Ramos (cell line): ENCODE measurements at regions not wholly inside any gene's neighbourhood (a gene's known extent, or its start where the extent isn't known, plus 50 kb on each side); places are given as distances from the start of the nearest gene placed in this dataset.

Experiments used
- in situ Hi-C: fragments of 300-500 bp; cut with MboI; formaldehyde crosslinking; loops from one replicate; pipeline ENCODE4 v1.14.3; 2022; ENCODE audit warnings: low sequenced_read_pairs; ENCODE audit not compliant: unreplicated experiment

DNA sequence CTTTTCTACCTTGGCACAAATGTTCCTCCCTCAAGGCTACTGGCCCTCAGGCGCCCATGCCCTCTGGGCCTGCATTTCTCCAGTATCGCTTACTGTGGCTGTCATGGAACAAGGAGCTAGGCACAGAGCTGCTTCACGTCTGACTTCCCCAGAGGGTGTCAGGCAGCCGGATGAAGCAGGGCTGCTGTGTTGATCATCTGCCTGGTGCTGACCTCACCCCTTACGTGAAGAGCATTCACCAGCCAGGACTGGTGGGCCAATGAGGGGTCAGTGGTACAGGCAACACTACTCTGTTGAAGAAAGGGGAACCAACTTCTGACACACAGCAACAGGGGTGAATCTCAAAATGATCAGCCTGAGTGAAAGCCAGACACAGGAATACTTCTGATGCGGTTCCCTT lies 215.5 kb upstream of the GALNT2 start:
- in situ Hi-C loops = loop anchor here (25.0 kb wide), 1 partner anchor 311 kb away; no protein-coding TSS in a partner anchor

GRCh38 chr1:229853751-229854150 lies 213.3 kb upstream of the GALNT2 start:
- in situ Hi-C loops = loop anchor here (25.0 kb wide), 1 partner anchor 309 kb away; no protein-coding TSS in a partner anchor

GRCh38 chr1:229854620-229855019 lies 212.4 kb upstream of the GALNT2 start:
- in situ Hi-C loops = loop anchor here (25.0 kb wide), 1 partner anchor 308 kb away; no protein-coding TSS in a partner anchor

- in situ Hi-C loops = loop anchor here (25.0 kb wide), 1 partner anchor 306 kb away; no protein-coding TSS in a partner anchor
Measured at GRCh38 chr1:229856009-229856650, 210.9 kb upstream of the GALNT2 start.

GRCh38 chr1:229857585-229857984 lies 209.5 kb upstream of the GALNT2 start:
- in situ Hi-C loops = loop anchor here (25.0 kb wide), 1 partner anchor 305 kb away; no protein-coding TSS in a partner anchor

DNA sequence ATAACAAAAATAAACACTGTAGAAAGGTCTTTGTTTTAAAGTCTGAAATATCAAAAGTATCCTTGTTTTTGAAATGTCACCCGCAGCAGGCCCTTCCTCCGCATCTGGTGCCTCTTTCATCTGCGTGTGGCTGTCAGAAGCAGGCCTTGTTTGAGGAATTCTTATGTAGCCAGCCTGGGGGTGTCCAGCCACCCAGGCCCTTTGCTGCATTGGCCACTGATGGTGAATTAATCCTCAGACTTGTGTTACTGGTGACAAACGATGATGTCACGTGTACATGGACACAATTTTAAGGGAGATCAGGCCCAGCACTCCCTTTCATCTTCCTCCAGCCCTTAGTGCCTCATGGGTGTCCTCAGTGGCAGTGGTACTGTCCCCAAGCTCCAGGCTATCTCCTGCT lies 208.0 kb upstream of the GALNT2 start:
- in situ Hi-C loops = loop anchor here (25.0 kb wide), 1 partner anchor 303 kb away; no protein-coding TSS in a partner anchor

DNA sequence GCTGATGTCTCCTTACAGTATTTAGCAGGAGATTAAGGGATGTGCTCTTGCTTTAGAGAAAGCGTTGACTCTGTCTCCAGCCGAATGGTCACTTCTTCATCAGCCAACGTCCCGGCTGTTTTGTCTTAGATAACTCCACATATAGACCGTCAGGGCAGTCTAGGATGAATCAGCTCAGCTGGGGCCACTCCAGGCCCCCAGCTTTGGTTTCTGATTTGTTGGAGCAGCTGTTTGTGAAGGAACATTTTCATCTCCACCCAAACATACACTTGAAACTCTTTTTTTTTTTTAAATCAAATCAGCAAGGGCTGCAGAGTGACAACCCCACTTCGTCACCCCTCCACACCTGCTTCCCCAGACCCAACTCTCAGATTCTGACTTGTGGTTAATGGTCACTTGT lies 206.1 kb upstream of the GALNT2 start:
- in situ Hi-C loops = loop anchor here (25.0 kb wide), 1 partner anchor 301 kb away; no protein-coding TSS in a partner anchor

- in situ Hi-C loops = loop anchor here (25.0 kb wide), 1 partner anchor 300 kb away; no protein-coding TSS in a partner anchor
Measured at GRCh38 chr1:229862017-229862774, 204.8 kb upstream of the GALNT2 start.

DNA sequence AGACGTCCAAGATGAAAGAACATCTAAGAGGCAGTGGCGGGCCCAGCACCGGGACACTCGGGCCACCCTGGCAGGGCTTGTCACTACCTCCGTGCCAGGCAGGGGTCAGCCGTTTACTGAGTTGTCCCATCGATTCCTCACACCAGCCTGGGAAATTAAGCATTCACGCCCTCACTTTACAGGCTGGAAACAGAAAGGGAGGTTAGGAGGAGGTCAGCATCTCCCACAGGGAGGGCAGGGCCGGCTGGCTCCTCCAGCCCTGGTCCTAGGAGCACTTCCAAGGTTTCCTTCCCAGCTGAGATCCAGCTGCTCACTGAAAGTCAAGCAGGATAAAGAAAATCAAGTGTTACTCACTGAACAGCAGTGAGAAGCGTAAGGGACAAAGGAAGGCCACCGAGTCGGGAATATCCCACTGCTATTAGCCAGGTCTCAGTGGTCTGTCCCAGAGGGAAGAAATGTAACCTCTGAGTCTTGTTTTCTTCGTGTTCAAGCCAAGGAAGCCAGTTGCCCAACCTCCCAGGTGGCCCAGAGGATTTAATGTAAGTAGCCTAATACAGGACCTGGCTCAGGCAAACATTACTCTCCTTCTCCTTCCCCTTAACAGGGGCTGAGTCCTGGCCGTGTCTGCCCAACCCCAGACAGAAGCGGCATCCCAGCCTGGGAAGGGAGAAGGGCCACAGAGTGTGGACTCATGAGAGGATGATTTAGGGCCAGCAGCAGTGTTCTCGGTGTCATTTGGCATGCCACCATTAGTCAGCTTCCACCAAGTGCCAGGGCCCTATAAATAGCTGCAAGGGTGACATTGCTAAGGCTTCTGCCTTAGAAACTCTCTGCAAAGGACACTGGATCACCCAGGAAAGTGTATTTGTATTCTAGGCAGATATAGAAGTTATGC lies 203.1 kb upstream of the GALNT2 start:
- in situ Hi-C loops = loop anchor here (25.0 kb wide), 1 partner anchor 298 kb away; no protein-coding TSS in a partner anchor

DNA sequence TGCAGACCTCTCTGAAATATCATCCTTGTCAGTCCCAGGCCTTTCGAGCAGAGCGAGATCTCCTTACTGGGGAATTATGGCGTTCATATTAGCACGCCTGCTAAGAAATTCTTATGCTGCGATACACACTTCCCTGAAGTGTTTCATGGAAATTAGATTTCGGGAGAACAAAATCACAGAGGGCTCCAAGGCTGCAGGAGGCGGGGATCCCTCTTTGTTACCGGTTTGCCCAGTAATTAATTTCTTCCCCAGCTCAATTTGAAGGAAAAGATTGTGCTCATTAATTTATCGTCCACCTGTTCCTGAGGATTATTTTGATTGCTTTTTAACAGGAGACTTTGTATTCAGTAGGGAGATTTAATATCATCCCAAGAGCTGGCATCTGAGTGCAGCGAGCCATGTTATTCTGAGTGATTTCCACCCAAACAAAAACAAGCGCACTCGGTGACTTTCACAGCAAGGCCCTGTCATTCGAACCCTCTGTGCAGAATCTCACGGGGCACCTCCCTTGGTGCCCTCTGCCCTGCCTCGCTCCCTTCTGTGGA lies 202.3 kb upstream of the GALNT2 start:
- in situ Hi-C loops = loop anchor here (25.0 kb wide), 1 partner anchor 298 kb away; no protein-coding TSS in a partner anchor

DNA sequence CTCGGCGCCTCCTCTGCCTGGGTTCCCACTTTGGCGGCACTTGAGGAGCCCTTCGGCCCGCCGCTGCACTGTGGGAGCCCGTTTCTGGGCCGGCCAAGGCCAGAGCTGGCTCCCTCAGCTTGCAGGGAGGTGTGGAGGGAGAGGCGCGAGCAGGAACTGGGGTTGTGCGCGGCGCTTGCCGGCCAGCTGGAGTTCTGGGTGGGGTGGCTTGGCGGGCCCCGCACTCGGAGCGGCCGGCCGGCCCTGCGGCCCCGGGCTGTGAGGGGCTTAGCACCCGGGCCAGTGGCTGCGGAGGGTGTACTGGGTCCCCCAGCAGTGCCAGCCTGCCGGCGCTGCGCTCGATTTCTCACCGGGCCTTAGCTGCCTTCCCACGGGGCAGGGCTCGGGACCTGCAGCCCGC lies 201.7 kb upstream of the GALNT2 start:
- in situ Hi-C loops = loop anchor here (25.0 kb wide), 1 partner anchor 297 kb away; no protein-coding TSS in a partner anchor

DNA sequence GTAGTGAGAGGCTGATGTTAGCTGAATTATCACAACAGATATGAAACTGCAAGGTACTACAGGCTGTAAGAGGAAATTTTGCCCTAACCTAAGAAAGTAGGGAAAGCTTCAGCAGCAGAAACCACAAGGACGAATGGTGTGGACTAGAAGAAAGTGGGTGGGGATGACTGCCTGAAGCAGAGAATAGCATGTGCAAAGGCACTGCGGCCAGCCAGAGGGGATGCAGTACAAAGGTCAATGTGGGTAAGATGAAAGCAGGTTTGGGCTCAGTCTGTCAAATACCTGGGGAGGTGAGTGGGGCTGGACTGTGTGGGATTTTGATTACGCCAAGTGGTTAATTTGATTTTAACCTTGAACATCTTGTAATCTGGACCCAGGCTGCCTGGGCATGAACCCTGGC lies 199.3 kb upstream of the GALNT2 start:
- in situ Hi-C loops = loop anchor here (25.0 kb wide), 1 partner anchor 295 kb away; no protein-coding TSS in a partner anchor

DNA sequence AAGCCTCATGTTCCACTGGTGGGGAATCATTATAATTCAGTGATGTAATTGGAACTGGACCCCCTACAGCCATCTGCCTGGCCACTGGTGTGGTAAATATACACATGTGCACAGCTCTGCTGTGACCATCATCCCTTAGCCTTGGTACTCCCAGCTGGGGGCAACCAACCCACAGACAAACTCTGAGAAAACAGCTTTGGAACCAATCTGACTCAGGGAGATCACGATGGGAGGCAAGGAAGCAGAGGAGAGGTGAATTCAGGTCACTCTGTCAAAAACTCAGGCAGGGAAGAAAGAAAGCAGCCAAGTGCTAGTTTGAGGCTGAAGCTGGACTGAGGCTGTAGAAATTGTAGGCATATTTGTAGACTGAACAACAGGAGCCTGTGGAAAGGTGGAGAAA lies 197.8 kb upstream of the GALNT2 start:
- in situ Hi-C loops = loop anchor here (25.0 kb wide), 1 partner anchor 293 kb away; no protein-coding TSS in a partner anchor

- in situ Hi-C loops = loop anchor here (25.0 kb wide), 1 partner anchor 293 kb away; no protein-coding TSS in a partner anchor
Measured at GRCh38 chr1:229869687-229870086, 197.4 kb upstream of the GALNT2 start.

DNA sequence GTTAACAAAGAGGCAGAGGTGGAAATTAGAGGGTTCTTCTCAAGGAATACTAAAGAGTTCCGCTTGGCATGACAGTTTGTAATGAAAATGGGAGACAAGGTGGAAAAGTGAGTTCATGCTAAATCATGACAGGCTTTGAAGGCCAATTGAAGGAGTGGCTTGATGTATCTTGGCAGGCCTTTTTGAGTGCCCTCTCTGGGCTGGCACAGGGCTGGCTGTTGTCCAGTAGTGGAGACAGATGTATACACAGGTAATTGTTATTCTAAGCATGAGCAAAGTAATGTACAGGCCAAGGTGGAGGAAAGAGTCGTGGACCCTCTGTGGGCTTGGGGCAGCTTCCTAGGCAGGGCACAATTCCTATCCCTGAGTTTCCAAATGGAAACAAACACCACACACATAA lies 196.7 kb upstream of the GALNT2 start:
- in situ Hi-C loops = loop anchor here (25.0 kb wide), 1 partner anchor 292 kb away; no protein-coding TSS in a partner anchor

GRCh38 chr1:229871078-229871676 lies 195.9 kb upstream of the GALNT2 start:
- in situ Hi-C loops = loop anchor here (25.0 kb wide), 1 partner anchor 291 kb away; no protein-coding TSS in a partner anchor

- in situ Hi-C loops = loop anchor here (25.0 kb wide), 1 partner anchor 288 kb away; no protein-coding TSS in a partner anchor
Measured at GRCh38 chr1:229874136-229874535, 192.9 kb upstream of the GALNT2 start.

GRCh38 chr1:229874609-229875008 lies 192.4 kb upstream of the GALNT2 start:
- in situ Hi-C loops = loop anchor here (25.0 kb wide), 1 partner anchor 288 kb away; no protein-coding TSS in a partner anchor

DNA sequence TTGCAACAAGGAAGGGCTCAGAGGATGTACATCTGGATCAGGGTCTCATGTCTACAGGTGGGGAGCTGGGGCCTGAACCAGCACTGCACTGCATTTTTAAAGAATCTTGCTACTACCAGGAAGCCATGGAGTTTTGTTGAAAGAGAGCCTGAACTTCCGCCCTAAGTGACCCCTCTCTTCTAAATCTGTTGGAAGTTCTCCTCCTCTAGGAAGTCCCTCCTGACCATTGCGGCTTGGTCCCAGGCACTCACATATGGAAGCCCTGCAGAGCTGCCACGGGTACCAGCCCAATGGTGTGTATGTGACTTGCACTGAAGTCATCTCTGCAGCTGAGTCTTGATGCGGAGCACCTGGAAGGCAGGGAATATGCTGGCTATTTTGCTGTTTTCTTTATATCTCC lies 192.0 kb upstream of the GALNT2 start:
- in situ Hi-C loops = no loop called here
